Panc1 (cell line): ENCODE measurements at regions not wholly inside any gene's neighbourhood (a gene's known extent, or its start where the extent isn't known, plus 50 kb on each side); places are given as distances from the start of the nearest gene placed in this dataset.

Experiments used
- ATAC-seq: fragments of 200-7000 bp; cut with Tn5 transposase; 2 replicates; pipeline ENCODE4 v1.9.1; 2020; ENCODE audit warnings: mild to moderate bottlenecking, moderate library complexity
- BruUV-seq: library from RNA; stranded (reverse); fragments of 400-500 nt; replicated peaks from 2 replicates; lab custom pipeline; 2021; lab: Mats Ljungman, UMichigan
- CTCF ChIA-PET: fragments of 300-600 bp; sonication (Branson Sonifier 250); formaldehyde crosslinking; loops from one replicate; lab custom pipeline; 2022; ENCODE audit warnings: antibody characterized with exemption; lab: Charles Lee
- POLR2A ChIA-PET: fragments of 300-600 bp; sonication (Branson Sonifier 250); formaldehyde crosslinking; loops from one replicate; lab custom pipeline; 2022; ENCODE audit warnings: antibody characterized with exemption; lab: Charles Lee
- DNase-seq: peaks from one replicate; pipeline ENCODE4 v3.0.0-alpha.2; 2010; ENCODE audit warnings: low read depth, low spot score
- H3K27ac ChIP-seq: 2 replicates; pipeline ENCODE4 v1.5.1; 2011; ENCODE audit warnings: mild to moderate bottlenecking, low read length, inconsistent platforms
- H3K27me3 ChIP-seq: fragments of 200-500 bp; sonication (Bioruptor generic); 2 replicates; pipeline ENCODE4 v1.6.0; 2014; ENCODE audit warnings: low read length, inconsistent platforms; ENCODE audit not compliant: control insufficient read depth, insufficient read depth
- H3K36me3 ChIP-seq: fragments of 200-500 bp; sonication (Bioruptor generic); 2 replicates; pipeline ENCODE4 v1.5.1; 2014; ENCODE audit warnings: inconsistent platforms, mild to moderate bottlenecking, low read length, moderate library complexity; ENCODE audit not compliant: control insufficient read depth, insufficient read depth
- H3K4me1 ChIP-seq: 2 replicates; pipeline ENCODE4 v1.5.1; 2011; ENCODE audit warnings: inconsistent platforms, mild to moderate bottlenecking, low read length, moderate library complexity; ENCODE audit not compliant: control insufficient read depth, insufficient read depth
- H3K4me3 ChIP-seq, 2 experiments: 2 replicates each; pipeline ENCODE4 v1.5.1; 2011 to 2012; ENCODE audit warnings: low read depth in 2 of 2, low read length in 2 of 2, mild to moderate bottlenecking in 2 of 2, inconsistent platforms in 1 of 2, moderate library complexity in 1 of 2
- H3K9me3 ChIP-seq: fragments of 200-500 bp; sonication (Bioruptor generic); 2 replicates; pipeline ENCODE4 v1.5.1; 2014; ENCODE audit warnings: low read depth, mild to moderate bottlenecking, inconsistent platforms, low read length, moderate library complexity; ENCODE audit not compliant: control insufficient read depth, insufficient read depth
- POLR2AphosphoS5 ChIP-seq: IDR thresholded peaks from 2 replicates; pipeline ENCODE4 v1.6.1; 2012; ENCODE audit warnings: mild to moderate bottlenecking, low read depth, low read length, moderate library complexity
- REST ChIP-seq, 2 experiments: IDR thresholded peaks; 2 replicates each; pipeline ENCODE4 v1.6.1; 2011 to 2012; ENCODE audit warnings: low read depth in 2 of 2, control low read depth in 1 of 2, low read length in 1 of 2, mild to moderate bottlenecking in 1 of 2, moderate library complexity in 1 of 2; ENCODE audit not compliant: insufficient read depth in 1 of 2
- SIN3A ChIP-seq: IDR thresholded peaks from 2 replicates; pipeline ENCODE4 v1.6.1; 2012; ENCODE audit warnings: low read depth, mild to moderate bottlenecking, low read length, moderate library complexity, borderline replicate concordance; ENCODE audit not compliant: insufficient read depth
- TCF7L2 ChIP-seq: IDR thresholded peaks from 2 replicates; pipeline ENCODE4 v1.6.1; 2011; ENCODE audit warnings: mild to moderate bottlenecking, low read depth, low read length, inconsistent platforms
- in situ Hi-C: cut with HindIII; loops from 2 replicates; pipeline ENCODE4 v1.10.0; 2016; ENCODE audit warnings: low sequenced_read_pairs, low pct_unique_long_range_greater_than_20kb
- intact Hi-C: fragments of 100-400 bp; cut with micrococcal nuclease; formaldehyde crosslinking; loops from one replicate; pipeline ENCODE4 v1.10.0; 2022; ENCODE audit not compliant: unreplicated experiment
- TF ChIP-seq, protein P1 (sequence below): fragments of 450-650 bp; IDR thresholded peaks from 2 replicates; pipeline ENCODE4 v1.5.1; 2017; ENCODE audit warnings: mild to moderate bottlenecking

DNA sequence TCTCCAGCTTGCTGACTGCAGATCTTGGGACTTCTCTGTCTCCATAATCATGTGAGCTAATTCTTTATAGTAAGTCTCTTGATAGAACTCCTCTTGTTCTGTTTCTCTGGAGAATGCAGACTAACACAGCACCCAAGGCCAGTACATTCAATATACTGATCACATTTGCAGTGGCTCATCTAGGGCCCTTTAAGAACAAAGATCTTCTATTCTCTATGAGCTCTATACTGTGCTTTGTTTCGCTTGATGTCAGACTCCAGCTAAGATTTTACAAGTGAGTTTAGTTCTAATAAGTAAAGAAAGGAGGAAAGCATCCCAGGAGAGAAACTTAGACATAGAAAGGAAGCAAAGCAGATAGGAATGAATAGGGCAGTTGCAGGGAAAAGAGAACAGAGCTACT lies 69.3 kb upstream of the TMPO start:
- H3K4me1 ChIP-seq, result no peaks in the 10 kb centered on the region
- H3K4me3 ChIP-seq, result no peak overlapping the region
- intact Hi-C loops, result no loop called here
- TF ChIP-seq TCF7L2, result no peak
- TF ChIP-seq, protein P1, sequence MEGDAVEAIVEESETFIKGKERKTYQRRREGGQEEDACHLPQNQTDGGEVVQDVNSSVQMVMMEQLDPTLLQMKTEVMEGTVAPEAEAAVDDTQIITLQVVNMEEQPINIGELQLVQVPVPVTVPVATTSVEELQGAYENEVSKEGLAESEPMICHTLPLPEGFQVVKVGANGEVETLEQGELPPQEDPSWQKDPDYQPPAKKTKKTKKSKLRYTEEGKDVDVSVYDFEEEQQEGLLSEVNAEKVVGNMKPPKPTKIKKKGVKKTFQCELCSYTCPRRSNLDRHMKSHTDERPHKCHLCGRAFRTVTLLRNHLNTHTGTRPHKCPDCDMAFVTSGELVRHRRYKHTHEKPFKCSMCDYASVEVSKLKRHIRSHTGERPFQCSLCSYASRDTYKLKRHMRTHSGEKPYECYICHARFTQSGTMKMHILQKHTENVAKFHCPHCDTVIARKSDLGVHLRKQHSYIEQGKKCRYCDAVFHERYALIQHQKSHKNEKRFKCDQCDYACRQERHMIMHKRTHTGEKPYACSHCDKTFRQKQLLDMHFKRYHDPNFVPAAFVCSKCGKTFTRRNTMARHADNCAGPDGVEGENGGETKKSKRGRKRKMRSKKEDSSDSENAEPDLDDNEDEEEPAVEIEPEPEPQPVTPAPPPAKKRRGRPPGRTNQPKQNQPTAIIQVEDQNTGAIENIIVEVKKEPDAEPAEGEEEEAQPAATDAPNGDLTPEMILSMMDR, result no peak
- TF ChIP-seq REST (IDR thresholded peaks at IDR 0.05; ENCODE audit: insufficient read depth in 1 of 2, low read depth in 2 of 2, low read length in 1 of 2), result no peak
- H3K36me3 ChIP-seq, result no peaks in the 10 kb centered on the region
- no peak overlapping the region for H3K27ac ChIP-seq
- ATAC-seq (no peak), DNase-seq (no peak)
- in situ Hi-C loops, result no loop called here
- H3K27me3 ChIP-seq, result peaks cover 10% of the 10 kb centered on the region; the same call in 1 of the 2 replicates
- ChIA-PET CTCF (interaction anchor here (0.7 kb wide), 1 partner anchor 10 kb away, joined by 3 read pairs; no protein-coding TSS in a partner anchor), POLR2A (interaction anchor here (0.7 kb wide), 1 partner anchor 133 kb away, joined by 4 read pairs; no protein-coding TSS in a partner anchor)
- no peaks in the 10 kb centered on the region for H3K9me3 ChIP-seq
- BruUV-seq, result no TSS peak

DNA sequence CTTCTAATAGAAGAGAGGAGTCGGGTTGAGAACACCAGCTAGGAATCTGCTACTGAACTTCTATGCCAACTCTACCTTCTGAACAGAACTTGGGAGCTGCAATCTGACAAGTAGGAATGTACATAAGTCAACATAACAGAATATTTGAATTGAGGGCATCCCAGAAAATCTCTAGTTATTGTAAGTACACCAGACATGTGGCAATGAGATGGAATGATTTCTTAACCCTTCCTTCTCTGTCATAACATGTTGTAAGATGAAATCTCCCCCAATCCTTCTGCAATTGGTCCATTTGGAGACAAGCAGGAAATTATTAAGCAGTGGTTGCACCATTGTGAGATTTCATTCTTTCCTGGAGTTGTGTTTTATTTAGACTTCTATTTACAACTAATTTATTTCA lies 68.7 kb upstream of the TMPO start:
- CTCF ChIA-PET, result no interaction called here

More for the DNA sequence above, 68.7 kb upstream of the TMPO start:
- ATAC-seq (no peak), DNase-seq (no peak)
- TF ChIP-seq SIN3A (no peak), REST (IDR thresholded peaks at IDR 0.05; ENCODE audit: insufficient read depth in 1 of 2, low read depth in 2 of 2, low read length in 1 of 2) (no peak), POLR2AphosphoS5 (no peak), TCF7L2 (no peak)
- TF ChIP-seq, protein P1, result no peak
- H3K9me3 ChIP-seq, result no peaks in the 10 kb centered on the region
- peaks cover 10% of the 10 kb centered on the region; the same call in 1 of the 2 replicates for H3K27me3 ChIP-seq
- no peaks in the 10 kb centered on the region for H3K4me1 ChIP-seq
- no TSS peak for BruUV-seq
- no peak overlapping the region for H3K27ac ChIP-seq
- intact Hi-C loops (no loop called here), in situ Hi-C loops (no loop called here)
- POLR2A ChIA-PET, result no interaction called here
- no peak overlapping the region for H3K4me3 ChIP-seq
- no peaks in the 10 kb centered on the region for H3K36me3 ChIP-seq
